CD4-positive, alpha-beta T cell treated with Interleukin-4 for 1 hour (primary cell): ENCODE measurements at regions not wholly inside any gene's neighbourhood (a gene's known extent, or its start where the extent isn't known, plus 50 kb on each side); places are given as distances from the start of the nearest gene placed in this dataset.

Source experiments
- DNase-seq, 2 donors: peaks; one replicate each; pipeline ENCODE4 v3.0.0-alpha.2; 2020 to 2022

DNA sequence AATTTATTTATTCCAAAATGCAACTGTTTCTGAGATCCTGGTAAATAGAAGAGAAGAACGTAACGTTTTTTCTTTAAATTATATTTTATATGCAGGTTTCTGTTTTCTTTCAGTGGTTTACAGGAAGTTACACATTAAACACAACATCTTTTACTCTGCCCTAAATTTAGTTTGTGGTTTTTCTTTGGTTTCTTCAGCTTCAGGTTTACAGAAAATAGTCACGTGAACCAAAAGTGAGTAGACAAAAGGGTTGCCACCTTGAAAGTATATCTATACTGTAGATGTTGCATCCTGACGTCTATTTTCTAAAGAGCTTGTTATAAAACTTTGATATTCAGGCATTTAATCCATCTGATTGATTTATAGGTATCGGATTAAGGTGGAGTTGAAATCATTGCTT lies 1236.6 kb downstream of the MAT2B start:
- DNase-seq: no peak

DNA sequence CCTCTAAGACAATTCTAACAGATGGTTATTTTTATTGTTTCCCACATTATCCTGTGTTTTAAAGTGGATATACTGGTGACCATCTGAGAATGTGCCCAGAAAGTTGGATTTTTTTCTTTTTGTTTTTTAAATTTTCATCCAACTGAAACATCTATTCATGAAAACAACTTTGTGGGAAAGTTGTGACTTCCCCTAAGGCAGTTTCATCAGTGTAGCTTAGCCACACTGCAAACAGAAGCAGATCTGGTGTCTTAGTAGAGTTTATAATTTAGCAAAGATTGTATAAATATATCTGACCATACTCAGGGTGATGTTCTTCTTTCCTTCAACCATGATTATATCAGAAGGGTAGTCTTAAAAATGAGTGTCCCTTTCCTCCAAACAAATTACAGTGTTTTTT lies 1241.3 kb downstream of the MAT2B start:
- no peak for DNase-seq

DNA sequence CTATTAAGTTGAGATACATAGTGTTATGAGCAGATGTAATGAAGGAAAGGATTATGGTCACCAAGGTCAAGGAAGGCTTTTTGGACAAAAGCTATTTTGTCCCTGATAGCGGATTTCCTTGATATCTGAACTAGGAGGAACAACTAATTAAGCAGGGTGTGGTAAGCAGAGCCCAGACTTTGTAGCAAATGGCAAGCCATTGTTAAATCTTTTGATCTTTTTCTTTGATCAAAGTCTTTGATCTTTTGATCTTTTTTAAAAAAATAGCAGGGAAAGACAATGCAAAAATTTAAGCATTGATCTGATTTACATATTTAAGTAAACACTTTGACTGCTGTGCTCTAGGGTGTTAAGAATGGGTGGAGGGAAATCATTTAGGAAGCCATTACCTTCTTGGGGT lies 1242.0 kb downstream of the MAT2B start:
- DNase-seq: no peak

DNA sequence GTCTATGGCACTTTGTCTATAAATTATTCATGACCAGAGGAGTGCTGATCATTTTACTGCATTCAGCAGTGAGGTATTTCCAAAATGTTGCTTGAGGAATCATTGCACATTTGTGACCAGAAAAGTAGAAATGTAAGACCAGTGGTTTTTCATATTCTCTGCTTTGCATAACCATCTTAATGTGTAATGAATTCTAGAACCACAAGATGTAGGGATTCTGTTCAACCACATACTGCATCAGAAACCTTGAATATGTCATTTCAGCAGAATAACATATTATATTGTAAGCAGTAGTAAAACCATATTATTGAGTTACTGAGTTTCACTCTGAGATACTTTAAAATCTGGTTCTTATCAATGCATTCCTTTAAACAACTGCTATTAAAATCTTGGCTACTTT lies 1243.4 kb downstream of the MAT2B start:
- DNase-seq: no peak

DNA sequence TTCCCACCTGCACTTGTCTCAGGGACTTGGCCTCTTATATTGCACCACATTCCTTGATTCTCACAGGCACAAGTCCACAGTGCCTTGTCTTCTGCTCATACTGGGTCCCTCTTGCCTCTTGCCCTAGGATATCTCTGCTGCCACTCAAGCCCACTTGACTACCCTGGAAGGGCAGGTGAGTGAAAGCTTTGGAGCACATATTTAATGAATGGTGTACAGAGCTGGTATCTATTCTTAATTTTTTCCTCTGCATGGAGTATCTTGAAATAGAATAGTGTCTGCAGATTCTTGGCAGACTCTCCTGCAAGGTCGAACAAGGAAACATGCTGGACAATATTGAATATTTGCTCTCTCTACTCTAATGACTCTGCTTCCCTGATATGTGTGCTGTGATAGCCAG lies 1248.0 kb downstream of the MAT2B start:
- no peak for DNase-seq

DNA sequence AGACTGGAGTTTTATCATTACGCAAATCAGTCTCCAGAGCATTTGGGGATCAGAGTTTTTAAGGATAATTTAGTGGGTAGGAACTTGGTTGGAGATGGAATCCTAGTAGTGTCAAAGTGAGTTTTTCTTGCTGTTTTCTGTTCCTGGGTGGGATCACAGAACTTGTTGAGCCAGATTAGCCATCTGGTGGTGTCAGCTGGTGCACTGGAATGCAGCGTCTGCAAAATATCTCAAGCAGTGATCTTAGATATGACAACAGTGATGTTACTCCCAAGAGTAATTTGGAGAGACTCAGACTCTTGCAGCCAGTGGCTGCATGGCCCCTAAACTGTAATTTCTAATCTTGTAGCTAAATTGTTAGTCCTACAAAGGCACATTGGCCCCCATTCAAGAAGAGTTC lies 1257.8 kb downstream of the MAT2B start:
- no peak for DNase-seq

DNA sequence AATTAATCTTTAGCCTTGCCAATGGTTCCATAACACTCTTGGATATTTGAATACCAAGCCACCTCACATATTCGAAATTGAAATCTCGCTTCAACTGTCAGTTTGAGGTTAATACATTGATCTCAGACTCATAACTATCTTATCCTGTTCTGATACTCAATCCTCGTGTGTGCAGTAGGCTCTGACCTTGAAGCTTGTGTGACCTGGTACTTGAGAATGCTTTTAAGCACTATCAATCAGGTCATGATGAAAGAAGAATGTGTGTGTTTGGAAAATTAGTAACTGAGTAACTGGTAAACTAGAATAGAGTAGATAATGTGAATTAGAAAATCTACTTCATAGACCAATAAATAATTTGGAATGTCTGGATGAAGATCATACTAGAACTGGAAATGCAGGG lies 1266.7 kb downstream of the MAT2B start:
- no peak for DNase-seq

DNA sequence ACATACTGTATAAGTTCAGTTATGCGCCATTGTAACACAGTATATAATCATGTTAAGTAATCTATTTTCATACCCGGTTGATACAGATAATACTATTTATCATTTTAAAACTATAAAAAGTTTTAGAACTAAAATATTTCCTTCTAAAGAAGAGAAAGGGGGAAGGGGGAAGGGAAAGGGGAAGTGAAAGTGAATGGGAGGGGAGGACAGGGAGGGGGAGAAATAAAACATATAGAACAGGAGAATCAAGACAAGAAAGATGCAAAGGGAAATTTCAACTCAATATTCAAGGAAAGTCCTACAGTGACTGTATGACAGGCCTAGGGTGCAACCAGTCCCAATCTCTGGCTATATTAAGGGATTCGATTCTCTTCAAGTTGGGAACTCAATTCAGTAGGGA lies 1278.8 kb downstream of the MAT2B start:
- no peak for DNase-seq

DNA sequence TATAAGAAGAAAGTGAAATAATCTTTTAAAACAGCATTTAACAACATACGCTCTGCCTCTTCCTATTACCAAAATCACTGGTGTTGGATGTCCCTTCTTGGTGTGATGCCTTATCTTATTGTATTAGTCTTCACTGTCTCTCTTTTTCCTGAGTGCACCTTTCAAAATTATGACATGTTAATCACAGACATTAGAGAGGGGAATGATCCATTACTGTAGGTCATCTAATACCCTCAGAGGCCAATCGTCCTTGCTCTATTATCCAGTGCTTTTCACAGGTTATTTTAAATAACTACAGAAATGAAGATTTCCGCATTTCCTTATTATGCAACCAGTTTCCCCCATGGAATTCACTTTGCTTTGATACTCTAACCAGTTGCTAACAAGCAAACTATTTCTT lies 1292.7 kb downstream of the MAT2B start:
- no peak for DNase-seq

DNA sequence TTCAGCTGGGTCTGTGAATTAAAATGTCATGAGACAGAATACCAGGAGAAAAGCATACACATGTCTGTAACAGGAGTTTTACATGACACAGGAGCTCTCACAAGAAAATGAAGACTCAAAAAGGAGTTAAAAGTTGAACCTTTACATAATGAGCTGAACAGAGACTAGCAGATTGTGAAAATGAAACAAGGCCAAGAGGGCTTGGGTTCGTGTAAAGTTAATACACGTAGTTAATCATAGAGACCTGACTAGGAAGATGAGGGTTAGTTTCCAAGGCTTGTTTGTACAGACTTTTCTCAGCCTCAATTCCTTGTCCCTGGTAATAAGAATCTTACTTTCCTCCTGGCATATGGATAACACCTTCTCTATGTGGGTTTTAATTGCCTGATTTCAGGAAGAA lies 1294.0 kb downstream of the MAT2B start:
- no peak for DNase-seq

DNA sequence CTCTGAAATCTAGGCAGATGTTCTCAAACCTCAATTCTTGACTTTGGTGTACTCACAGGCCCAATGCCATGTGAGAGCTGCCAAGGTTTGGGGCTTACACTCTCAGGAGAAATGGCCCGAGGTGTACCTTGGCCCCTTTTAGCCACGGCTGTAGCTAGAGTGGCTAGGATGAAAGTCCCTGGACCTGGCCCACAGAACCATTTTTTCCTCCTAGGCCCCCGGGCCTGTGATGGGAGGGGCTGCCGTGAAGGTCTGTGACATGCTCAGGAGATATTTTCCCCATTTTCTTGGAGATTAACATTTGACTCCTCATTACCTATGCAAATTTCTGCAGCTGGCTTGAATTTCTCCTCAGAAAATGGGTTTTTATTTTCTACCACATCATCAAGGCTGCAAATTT lies 1296.5 kb downstream of the MAT2B start:
- DNase-seq: no peak

DNA sequence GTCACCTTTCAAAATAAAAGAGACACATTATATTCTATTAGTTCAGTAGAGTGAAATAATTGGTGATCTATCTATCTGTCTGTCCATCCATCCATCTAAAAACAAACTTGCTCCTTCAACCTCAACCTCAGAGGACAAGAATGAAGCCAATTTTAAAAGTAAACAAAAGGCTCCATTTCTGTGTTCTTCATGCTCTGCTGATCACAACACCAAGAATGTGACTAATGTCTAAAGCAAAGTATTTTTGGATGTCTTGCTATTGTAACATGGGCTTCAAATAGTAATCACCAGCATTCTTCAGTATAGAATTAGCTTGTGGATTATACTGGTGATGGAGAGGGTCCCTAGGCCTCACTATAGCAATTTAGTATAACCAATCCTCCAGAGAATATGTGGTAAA lies 1304.4 kb downstream of the MAT2B start:
- DNase-seq: no peak

DNA sequence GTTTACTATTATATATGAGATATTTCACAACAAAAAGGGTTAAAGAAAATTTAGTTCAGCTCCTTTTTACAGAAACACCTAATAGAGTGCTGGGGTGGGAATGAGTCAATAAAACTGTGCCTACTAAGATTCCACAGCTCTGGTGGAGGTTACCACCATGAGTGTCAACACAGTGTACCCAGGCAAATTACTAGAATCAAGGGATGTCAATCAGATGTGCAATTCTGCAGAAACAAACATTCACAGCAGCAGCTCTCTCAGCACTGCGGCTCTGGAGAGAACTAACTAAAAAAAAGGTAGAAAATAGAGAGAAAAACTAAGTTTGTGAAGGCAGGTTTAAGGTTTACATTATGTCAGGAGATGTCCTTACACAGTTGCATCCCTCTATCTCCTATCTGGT lies 1313.0 kb downstream of the MAT2B start:
- DNase-seq: no peak

DNA sequence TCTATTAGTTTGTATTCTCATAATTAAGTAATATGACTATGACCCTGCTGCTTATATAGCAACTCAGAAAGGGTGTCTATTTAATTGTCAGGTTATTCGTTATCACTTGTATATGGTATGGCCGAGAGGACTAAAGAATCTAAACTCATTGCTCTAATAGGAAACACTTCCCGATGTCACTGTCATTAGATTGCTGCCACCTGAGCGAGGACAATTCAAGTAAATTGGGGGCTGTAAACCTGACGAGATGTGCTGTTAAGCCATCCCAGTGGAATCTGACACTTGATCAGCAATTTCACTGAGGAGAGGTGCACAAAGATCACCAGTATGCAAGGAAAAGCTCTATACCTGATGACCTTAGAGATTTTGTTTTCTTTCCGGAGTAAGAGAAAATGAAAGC lies 1319.3 kb downstream of the MAT2B start:
- no peak for DNase-seq

DNA sequence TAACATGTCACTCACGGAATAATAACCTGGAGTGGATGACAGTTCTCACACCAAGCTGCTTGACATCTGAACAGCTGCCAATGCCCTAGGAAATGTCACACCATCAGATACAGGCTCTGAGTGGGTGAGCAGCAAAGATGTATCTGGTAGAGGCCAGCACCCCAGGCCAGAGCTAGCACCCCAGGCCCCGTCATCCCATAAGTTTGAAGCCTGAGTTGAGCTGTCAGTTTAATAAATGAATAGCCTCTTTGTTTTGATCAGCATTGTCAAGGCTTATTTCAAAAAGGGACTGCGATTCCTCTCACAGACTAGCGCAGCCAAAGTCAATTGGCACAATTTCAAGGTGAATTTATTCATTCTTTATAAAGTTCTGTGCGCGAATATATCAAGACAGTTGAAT lies 1327.1 kb downstream of the MAT2B start:
- DNase-seq: no peak

DNA sequence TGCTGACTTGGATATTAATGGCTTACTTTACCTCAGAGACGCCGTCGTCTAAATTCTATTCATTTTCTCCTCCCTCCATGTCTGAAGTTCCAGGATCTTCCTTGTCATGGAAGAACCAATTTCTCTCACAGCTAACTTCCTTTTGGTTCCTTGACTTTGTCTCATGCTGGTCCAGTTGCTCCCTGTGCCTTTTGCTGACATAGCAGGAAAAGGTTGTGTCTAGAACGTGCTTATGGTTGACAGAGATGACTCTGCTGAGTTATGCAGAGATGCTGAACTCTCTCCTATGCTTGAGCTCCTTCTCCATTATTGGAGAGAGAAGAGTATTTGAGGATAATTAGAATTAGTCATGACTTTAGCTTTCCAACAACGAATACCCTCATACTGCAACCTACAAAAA lies 1338.9 kb downstream of the MAT2B start:
- no peak for DNase-seq

DNA sequence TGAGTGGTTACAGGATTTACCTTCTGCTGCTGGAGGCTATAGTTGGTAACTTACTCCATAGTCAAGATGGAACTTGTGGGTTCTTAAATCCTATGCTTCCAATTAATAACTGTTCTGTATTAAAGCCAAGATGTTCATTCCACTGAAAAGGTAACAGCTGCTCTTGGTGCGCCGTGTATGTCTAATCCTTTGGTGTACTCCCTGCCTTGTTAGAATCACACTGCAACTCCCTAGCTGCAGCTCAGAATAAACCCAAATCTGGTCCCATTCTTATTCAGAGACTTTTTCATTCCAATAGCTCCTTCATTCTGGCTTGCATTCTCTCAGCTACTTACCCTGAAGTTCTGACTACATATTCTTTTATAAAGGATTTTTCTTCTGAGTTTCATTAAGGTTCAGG lies 1355.5 kb downstream of the MAT2B start:
- DNase-seq: no peak

DNA sequence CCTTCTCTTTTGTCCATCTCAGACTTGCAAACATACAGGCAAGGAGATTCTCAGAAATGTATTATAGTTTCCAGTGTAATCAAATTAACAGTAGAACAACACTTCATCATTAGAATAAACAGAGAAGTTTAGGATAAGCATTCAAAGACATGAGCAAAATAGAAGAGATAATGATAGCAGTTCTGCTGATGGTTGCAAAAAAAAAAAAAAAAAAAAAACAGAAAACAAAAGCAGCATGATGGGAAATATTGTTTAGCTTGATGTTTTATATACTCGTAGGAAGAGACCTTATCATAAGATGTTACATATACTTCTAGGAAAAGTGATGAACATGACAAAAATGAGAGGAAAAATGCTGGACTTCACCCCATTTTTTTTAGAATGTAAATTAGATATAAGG lies 1356.2 kb downstream of the MAT2B start:
- DNase-seq: no peak

DNA sequence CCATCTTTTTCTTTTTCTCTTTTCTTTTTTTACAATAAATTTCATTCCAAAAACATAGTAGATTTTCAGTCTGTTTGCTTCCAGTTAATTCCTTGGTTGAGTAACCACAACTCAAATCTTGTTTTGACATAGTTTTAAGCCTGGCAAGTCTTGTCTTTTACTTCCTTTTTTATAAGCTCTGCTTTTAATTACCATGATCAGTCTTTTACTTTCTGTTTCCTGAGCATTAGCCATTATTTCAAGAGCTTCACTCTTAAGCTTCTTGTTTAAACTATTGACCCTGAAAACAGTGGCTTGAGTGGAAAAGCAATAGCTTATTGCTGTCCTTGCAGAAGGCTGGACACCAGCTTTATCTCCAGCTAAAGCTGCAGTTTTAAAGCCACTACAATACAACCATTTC lies 1363.3 kb downstream of the MAT2B start:
- no peak for DNase-seq

DNA sequence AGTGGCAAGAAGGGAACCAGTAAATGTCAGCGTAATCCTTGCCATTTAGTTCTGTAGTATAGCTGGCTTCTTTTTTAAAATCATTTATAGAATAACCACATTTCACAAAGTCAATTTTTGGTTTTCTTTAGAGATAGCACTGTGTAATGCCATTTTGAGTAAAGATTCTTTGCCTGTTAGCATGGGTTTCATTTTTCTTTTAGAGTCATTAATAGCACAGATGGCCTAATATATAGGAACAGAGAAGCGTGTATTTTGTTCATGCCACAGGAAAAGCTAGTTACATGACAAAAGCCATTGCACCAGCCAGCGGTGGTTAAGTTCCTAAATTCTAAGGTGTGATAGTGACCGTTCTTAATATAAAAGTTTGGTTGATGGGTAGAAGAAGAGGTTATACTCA lies 1363.9 kb downstream of the MAT2B start:
- DNase-seq: no peak

DNA sequence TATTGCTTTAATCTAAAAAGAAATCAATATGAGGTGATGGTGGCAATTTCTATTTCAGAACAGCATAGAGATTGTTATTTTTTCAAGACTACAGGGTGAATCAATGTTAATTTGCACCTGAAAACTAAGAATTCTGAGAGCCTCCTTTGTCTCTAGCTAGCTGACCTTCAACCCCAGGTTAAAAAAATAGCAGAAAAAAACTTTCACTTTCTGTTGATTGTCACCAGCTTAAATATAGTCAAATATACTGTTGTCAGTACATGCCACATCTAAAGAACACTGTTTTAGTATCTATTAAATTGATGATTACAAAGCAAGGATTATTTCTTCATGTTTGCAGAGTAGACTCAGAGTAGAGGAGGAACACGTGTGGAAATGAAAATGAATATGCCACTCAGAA lies 1371.4 kb downstream of the MAT2B start:
- no peak for DNase-seq

DNA sequence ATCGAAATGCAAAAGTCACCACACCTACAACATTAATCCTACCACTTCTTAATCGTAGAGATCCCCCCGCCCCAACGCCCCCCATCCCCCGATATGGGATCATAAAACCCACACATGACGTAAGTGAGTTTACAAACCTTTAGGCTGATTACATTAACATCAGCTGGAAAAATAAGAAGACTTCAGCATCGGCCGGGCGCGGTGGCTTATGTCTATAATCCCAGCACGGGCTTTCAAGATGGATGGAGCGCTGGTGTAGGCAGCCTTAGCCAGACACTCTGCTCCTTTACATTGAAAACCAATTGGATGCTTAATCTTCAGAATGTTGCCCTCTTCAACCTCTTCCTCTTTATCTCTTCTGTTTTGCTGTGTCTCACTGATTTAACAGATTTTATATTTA lies 1376.0 kb downstream of the MAT2B start:
- DNase-seq: no peak

DNA sequence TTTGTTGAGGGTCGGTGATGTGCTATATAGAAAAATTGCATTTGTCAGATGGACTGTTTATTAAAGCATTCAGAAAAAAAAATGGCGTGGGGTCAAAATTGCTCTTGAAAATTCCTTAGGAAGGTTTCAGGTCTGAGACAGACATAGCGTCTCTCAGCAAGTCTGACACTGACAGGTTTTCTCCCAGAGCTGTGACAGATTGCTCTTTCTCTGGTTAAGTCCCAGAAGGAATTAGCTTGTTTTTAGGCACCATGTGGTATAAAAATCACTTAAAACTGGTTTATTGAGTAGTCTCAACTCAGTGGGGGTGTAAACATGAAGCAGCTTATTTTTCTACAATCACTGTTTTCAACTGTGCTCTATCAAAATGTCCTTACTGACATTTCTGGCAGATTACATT lies 1379.8 kb downstream of the MAT2B start:
- DNase-seq: no peak

DNA sequence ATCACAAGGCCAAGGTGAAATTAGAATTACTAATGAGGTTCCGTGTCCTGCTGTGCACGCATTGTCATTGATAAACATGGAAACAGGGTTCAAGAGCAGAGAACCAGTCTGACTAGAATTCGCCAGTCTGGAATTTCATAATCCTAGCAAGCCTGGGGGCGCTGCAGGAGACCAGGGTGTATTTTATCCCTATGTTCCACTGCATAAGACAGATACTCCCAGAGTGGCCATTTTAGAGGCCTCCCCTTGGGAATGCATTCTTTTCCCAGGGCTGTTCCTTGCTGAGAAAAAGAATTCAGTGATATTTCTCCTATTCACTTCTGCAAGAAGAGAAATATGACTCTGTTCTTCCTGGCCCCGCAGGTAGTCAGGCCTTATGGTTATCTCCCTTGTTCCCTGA lies 1387.7 kb downstream of the MAT2B start:
- no peak for DNase-seq

DNA sequence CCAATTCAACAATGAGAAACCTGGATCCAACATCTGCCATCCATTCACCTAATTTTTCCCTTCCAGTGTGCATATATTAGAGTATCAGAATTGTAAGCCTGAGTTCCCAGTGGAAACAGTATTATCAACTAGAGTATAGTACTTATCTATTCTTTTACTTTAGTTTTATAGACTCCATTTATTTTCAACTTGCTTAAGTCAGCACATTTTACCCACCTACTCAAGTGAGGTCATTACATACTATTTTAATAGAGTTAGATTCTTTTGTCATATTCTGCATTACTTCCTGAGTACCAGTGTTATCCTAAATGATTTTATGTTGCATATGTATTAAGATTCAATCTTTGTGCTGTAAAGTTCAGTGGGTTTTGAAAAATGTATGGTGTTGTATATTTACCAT lies 1393.3 kb downstream of the MAT2B start:
- DNase-seq: no peak

DNA sequence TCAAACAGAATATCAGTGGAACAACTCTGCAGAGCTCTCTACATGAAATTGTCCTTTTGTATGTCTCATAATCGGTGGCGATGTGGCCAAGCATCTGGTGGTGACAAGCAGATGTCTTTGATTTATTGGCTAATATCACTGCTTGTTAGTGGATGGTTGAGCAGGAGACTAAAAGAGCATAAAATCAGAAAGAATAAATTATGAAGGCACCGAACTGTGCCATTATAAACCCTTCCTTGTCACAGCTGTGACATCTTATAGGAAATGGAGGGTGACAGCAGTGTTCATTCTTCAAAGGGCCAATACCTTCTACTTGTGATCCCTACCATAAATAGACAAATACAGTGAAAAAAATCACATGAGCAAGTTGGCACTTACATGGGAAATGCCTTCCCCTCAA lies 1404.3 kb downstream of the MAT2B start:
- DNase-seq: no peak

DNA sequence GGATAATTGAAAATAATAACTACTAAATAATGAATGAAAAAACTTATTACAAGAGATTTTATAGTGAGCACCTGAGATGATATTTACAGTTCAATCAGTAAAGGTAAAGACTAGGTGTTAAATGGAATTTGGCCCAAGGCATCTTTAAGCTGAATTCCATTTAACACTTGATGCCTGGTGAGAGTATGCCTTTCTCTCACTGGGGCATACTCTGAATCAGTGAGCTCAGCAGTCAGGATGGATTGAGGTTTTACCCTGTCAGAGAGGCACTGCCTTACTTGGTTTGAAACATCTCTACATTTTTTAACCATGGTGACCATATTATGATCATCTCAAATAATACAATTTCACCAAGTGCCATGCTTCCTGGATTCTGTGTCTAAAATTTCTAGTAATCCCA lies 1416.3 kb downstream of the MAT2B start:
- DNase-seq: no peak
